ENCODE measurements at regions not wholly inside any gene's neighbourhood (a gene's known extent, or its start where the extent isn't known, plus 50 kb on each side); places are given as distances from the start of the nearest gene placed in this dataset.

GRCh38 chr11:134483291-134483690 is 71.2 kb upstream of the B3GAT1 start:
- DNase-seq (ENCODE audit: low read depth, low spot score) (no peak), ATAC-seq (no peak)
- no TSS peak for BruUV-seq (replicated peaks)
- in situ Hi-C loops (cut with HindIII; ENCODE audit: low pct_unique_long_range_greater_than_20kb, low sequenced_read_pairs) (no loop called here), intact Hi-C loops (cut with micrococcal nuclease; ENCODE audit: unreplicated experiment) (no loop called here)
- no peaks in the 10 kb centered on the region for H3K9me3 ChIP-seq (ENCODE audit: control insufficient read depth, insufficient read depth, low read depth, low read length)
- no peaks in the 10 kb centered on the region for H3K4me1 ChIP-seq (ENCODE audit: control insufficient read depth, insufficient read depth, low read length)
- H3K4me3 ChIP-seq (ENCODE audit: low read depth in 2 of 2, low read length in 2 of 2) = no peak overlapping the region
- CTCF ChIA-PET = no interaction called here
- TF ChIP-seq CTCF (IDR thresholded peaks at IDR 0.05) = no peak
- no peak for TF ChIP-seq REST (IDR thresholded peaks at IDR 0.05; ENCODE audit: insufficient read depth in 1 of 2, low read depth in 2 of 2, low read length in 1 of 2)
- TF ChIP-seq POLR2AphosphoS5 (IDR thresholded peaks at IDR 0.05; ENCODE audit: low read depth, low read length) = no peak
- no peak for TF ChIP-seq TCF7L2 (IDR thresholded peaks at IDR 0.05; ENCODE audit: low read depth, low read length)
- no peak for TF ChIP-seq SIN3A (IDR thresholded peaks at IDR 0.05; ENCODE audit: borderline replicate concordance, insufficient read depth, low read depth, low read length)
- H3K27ac ChIP-seq (ENCODE audit: low read length) = no peak overlapping the region
- H3K36me3 ChIP-seq (ENCODE audit: control insufficient read depth, insufficient read depth, low read length) = no peaks in the 10 kb centered on the region
- POLR2A ChIA-PET = no interaction called here
- peaks cover 31% of the 10 kb centered on the region for H3K27me3 ChIP-seq (ENCODE audit: control insufficient read depth, insufficient read depth, low read length)

- ChIA-PET POLR2A (no interaction called here), CTCF (interaction anchor here (0.6 kb wide), 1 partner anchor 1395 kb away, joined by 5 read pairs; no protein-coding TSS in a partner anchor)
- DNase-seq (ENCODE audit: low read depth, low spot score) (no peak), ATAC-seq (no peak)
- Histone ChIP-seq H3K36me3 (ENCODE audit: control insufficient read depth, insufficient read depth, low read length) (no peaks in the 10 kb centered on the region), H3K9me3 (ENCODE audit: control insufficient read depth, insufficient read depth, low read depth, low read length) (no peaks in the 10 kb centered on the region), H3K4me1 (ENCODE audit: control insufficient read depth, insufficient read depth, low read length) (no peaks in the 10 kb centered on the region), H3K27ac (ENCODE audit: low read length) (no peak overlapping the region), H3K4me3 (ENCODE audit: low read depth in 2 of 2, low read length in 2 of 2) (no peak overlapping the region), H3K27me3 (ENCODE audit: control insufficient read depth, insufficient read depth, low read length) (peaks cover 35% of the 10 kb centered on the region)
- intact Hi-C loops (cut with micrococcal nuclease; ENCODE audit: unreplicated experiment) (no loop called here), in situ Hi-C loops (cut with HindIII; ENCODE audit: low pct_unique_long_range_greater_than_20kb, low sequenced_read_pairs) (no loop called here)
- no TSS peak for BruUV-seq (replicated peaks)
- no peak for TF ChIP-seq TCF7L2 (IDR thresholded peaks at IDR 0.05; ENCODE audit: low read depth, low read length)
Measured at GRCh38 chr11:134482865-134483264, 70.8 kb upstream of the B3GAT1 start.

GRCh38 chr11:134481933-134482527 is 70.0 kb upstream of the B3GAT1 start:
- no peak overlapping the region for H3K4me3 ChIP-seq (ENCODE audit: low read depth in 2 of 2, low read length in 2 of 2)
- no peaks in the 10 kb centered on the region for H3K4me1 ChIP-seq (ENCODE audit: control insufficient read depth, insufficient read depth, low read length)
- no TSS peak for BruUV-seq (replicated peaks)
- ChIA-PET CTCF (interaction anchor here (0.6 kb wide), 1 partner anchor 1394 kb away, joined by 5 read pairs; no protein-coding TSS in a partner anchor), POLR2A (no interaction called here)
- ATAC-seq = no peak
- no peak overlapping the region for H3K27ac ChIP-seq (ENCODE audit: low read length)
- no peaks in the 10 kb centered on the region for H3K36me3 ChIP-seq (ENCODE audit: control insufficient read depth, insufficient read depth, low read length)
- TF ChIP-seq POLR2AphosphoS5 (IDR thresholded peaks at IDR 0.05; ENCODE audit: low read depth, low read length) (no peak), TCF7L2 (IDR thresholded peaks at IDR 0.05; ENCODE audit: low read depth, low read length) (no peak), REST (IDR thresholded peaks at IDR 0.05; ENCODE audit: insufficient read depth in 1 of 2, low read depth in 2 of 2, low read length in 1 of 2) (no peak), SIN3A (IDR thresholded peaks at IDR 0.05; ENCODE audit: borderline replicate concordance, insufficient read depth, low read depth, low read length) (no peak), CTCF (IDR thresholded peaks at IDR 0.05) (no peak)
- in situ Hi-C loops (cut with HindIII; ENCODE audit: low pct_unique_long_range_greater_than_20kb, low sequenced_read_pairs) = no loop called here
- no peaks in the 10 kb centered on the region for H3K9me3 ChIP-seq (ENCODE audit: control insufficient read depth, insufficient read depth, low read depth, low read length)
- DNase-seq (ENCODE audit: low read depth, low spot score) = no peak
- intact Hi-C loops (cut with micrococcal nuclease; ENCODE audit: unreplicated experiment) = no loop called here
- peaks cover 35% of the 10 kb centered on the region for H3K27me3 ChIP-seq (ENCODE audit: control insufficient read depth, insufficient read depth, low read length)

Measured in Panc1 (cell line).